IPS-18a (cell line): ENCODE measurements at regions not wholly inside any gene's neighbourhood (a gene's known extent, or its start where the extent isn't known, plus 50 kb on each side); places are given as distances from the start of the nearest gene placed in this dataset.

Experiments used
- H3K27ac ChIP-seq: one replicate; pipeline ENCODE4 v1.5.1; 2013; ENCODE audit warnings: low read length
- H3K27me3 ChIP-seq: one replicate; pipeline ENCODE4 v1.6.1; 2013; ENCODE audit warnings: mild to moderate bottlenecking, low read length; ENCODE audit not compliant: control insufficient read depth, insufficient read depth
- H3K36me3 ChIP-seq: one replicate; pipeline ENCODE4 v1.6.1; 2013; ENCODE audit warnings: low read depth, low read length; ENCODE audit not compliant: control insufficient read depth
- H3K4me1 ChIP-seq: one replicate; pipeline ENCODE4 v1.6.1; 2013; ENCODE audit warnings: low read depth, low read length; ENCODE audit not compliant: control insufficient read depth
- H3K4me3 ChIP-seq: one replicate; pipeline ENCODE4 v1.5.1; 2013; ENCODE audit warnings: low read length
- H3K9ac ChIP-seq: one replicate; pipeline ENCODE4 v1.6.1; 2013; ENCODE audit warnings: mild to moderate bottlenecking, low read length, moderate library complexity
- H3K9me3 ChIP-seq: one replicate; pipeline ENCODE4 v1.6.1; 2013; ENCODE audit warnings: low read depth, low read length; ENCODE audit not compliant: control insufficient read depth

DNA sequence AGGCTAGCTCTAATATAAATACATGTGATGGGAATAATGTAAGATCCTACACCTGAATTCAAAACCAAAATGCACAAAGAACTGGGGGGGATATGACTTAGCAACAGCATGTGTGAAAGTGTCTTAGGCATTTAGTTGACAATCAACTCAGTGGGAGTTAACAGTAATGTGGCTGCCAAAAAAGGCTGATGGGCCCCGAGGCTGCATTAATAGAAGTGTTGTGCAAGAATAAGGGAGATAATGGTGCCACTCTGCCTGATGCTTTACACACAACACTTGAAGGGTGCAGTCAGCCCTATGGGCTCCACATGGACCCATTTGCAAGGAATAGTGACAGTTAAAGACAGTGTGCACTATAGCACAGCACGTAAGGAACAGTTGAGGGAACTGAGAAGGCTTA lies 649.4 kb upstream of the ZEB2 start:
- Histone ChIP-seq H3K4me1 (no peaks in the 10 kb centered on the region), H3K27me3 (no peaks in the 10 kb centered on the region), H3K36me3 (no peaks in the 10 kb centered on the region), H3K4me3 (no peak overlapping the region), H3K27ac (no peak overlapping the region), H3K9ac (no peak overlapping the region), H3K9me3 (no peaks in the 10 kb centered on the region)

DNA sequence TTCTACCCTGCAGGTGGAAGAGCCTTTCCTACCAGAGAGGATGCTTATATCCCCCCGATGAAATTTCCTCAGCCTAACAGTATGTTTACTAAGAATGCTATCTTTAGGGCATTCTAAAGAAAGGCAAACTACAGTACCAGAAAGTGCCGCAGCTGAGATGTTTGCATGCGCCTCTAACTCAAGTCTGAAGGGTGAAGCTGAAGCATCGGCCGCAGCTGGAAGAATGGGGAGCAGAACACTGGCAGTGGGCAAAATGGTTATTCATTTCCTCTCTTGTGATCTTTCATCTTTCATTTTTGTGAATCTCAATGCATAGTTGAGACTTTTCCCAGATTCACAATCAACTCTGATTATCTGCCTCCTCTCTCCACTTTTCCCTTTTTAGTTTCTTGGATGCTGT lies 648.2 kb upstream of the ZEB2 start:
- no peak overlapping the region for H3K9ac ChIP-seq
- no peaks in the 10 kb centered on the region for H3K27me3 ChIP-seq

DNA sequence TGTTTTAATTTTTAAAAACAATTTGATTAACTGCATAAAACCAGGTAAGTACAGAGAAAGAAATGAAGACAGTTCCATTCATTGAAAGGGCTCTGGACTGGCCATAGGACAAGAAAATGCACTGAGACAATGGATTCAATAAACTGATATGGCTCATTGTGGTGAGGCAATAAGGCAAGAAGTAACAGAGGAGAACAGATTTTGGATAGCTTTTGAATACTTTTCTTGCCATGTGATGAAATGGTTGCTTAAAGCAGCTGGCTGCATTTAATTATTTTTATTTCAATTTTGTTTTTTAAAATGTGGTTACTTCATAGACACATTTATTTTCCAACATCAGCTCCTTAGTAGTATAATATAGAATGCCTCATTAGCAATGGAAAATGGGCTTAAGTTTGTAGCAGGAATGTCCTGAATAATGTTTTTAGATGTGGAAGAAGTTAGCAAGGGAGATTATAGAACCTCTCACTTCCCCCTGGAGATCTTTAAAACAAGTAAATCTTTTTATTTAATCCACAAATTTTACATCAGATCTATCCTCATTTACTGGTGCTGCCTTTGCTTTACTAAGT lies 646.9 kb upstream of the ZEB2 start:
- Histone ChIP-seq H3K27ac (no peak overlapping the region), H3K27me3 (no peaks in the 10 kb centered on the region), H3K4me3 (no peak overlapping the region), H3K9me3 (no peaks in the 10 kb centered on the region), H3K4me1 (no peaks in the 10 kb centered on the region), H3K9ac (no peak overlapping the region), H3K36me3 (no peaks in the 10 kb centered on the region)

More for the DNA sequence above, 648.2 kb upstream of the ZEB2 start:
- no peak overlapping the region for H3K4me3 ChIP-seq
- no peaks in the 10 kb centered on the region for H3K9me3 ChIP-seq
- no peak overlapping the region for H3K27ac ChIP-seq
- H3K4me1 ChIP-seq: no peaks in the 10 kb centered on the region
- no peaks in the 10 kb centered on the region for H3K36me3 ChIP-seq

DNA sequence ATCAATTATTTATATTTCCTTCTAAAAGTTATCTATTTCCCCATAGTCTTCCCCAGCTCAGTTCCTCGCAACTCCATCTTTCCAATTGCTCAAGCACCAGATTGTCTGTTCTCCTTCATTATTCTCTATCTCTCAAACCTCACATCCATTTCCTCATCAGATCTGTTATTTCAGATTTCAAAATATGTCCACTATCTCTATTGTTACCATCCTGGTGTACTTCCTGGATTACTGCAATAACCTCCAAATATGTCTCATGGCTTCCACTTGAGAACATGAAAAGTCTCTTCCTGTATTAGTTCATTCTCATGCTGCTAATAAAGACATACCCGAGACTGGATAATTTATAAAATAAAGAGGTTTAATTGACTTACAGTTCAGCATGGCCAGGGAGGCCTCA lies 641.7 kb upstream of the ZEB2 start:
- no peak overlapping the region for H3K4me3 ChIP-seq
- no peak overlapping the region for H3K9ac ChIP-seq
- no peaks in the 10 kb centered on the region for H3K9me3 ChIP-seq
- no peaks in the 10 kb centered on the region for H3K4me1 ChIP-seq
- H3K27ac ChIP-seq: no peak overlapping the region
- no peaks in the 10 kb centered on the region for H3K27me3 ChIP-seq
- H3K36me3 ChIP-seq: no peaks in the 10 kb centered on the region

DNA sequence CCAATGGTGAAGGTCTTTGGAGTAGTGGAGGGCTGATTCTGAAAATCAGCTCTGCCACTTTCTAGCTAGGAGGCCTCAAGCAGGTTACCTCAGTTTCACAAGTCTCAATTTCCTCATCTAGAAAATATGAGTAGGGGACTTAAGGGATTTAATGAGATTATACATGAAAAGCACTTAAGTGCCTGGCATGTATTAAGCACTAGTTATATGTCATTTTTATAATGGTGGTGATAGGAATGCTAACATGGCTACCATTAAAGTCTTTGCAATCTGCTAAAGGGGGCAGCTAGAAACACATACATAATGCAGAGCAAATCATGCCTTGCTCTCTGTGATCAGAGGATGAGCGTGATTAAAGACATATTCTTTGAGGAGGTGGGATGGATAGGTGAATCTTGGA lies 640.9 kb upstream of the ZEB2 start:
- no peaks in the 10 kb centered on the region for H3K9me3 ChIP-seq
- H3K4me3 ChIP-seq: no peak overlapping the region
- no peaks in the 10 kb centered on the region for H3K4me1 ChIP-seq
- H3K27ac ChIP-seq: no peak overlapping the region
- no peaks in the 10 kb centered on the region for H3K27me3 ChIP-seq
- H3K36me3 ChIP-seq: no peaks in the 10 kb centered on the region
- H3K9ac ChIP-seq: no peak overlapping the region

DNA sequence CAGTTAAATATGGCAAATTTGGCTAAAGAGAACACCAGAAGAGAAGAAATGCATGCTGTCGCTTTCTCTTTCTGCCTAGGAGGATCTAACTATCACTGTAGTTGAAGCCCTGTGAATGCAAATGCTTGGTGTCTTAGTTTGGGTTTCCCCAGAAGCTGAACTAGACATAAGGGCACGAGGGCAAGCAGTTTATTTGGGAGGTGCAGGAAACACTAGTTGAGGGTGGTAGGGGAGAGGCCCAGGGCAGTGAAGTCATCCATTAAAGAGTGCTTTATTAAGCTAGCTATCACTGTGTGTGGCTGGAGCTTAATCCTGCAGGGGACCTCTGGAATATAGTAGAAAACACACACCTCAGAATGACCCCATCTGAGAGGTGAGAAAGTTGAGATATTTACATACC lies 639.8 kb upstream of the ZEB2 start:
- Histone ChIP-seq H3K27me3 (no peaks in the 10 kb centered on the region), H3K9ac (no peak overlapping the region), H3K4me3 (no peak overlapping the region), H3K9me3 (no peaks in the 10 kb centered on the region), H3K36me3 (no peaks in the 10 kb centered on the region), H3K27ac (no peak overlapping the region), H3K4me1 (no peaks in the 10 kb centered on the region)

DNA sequence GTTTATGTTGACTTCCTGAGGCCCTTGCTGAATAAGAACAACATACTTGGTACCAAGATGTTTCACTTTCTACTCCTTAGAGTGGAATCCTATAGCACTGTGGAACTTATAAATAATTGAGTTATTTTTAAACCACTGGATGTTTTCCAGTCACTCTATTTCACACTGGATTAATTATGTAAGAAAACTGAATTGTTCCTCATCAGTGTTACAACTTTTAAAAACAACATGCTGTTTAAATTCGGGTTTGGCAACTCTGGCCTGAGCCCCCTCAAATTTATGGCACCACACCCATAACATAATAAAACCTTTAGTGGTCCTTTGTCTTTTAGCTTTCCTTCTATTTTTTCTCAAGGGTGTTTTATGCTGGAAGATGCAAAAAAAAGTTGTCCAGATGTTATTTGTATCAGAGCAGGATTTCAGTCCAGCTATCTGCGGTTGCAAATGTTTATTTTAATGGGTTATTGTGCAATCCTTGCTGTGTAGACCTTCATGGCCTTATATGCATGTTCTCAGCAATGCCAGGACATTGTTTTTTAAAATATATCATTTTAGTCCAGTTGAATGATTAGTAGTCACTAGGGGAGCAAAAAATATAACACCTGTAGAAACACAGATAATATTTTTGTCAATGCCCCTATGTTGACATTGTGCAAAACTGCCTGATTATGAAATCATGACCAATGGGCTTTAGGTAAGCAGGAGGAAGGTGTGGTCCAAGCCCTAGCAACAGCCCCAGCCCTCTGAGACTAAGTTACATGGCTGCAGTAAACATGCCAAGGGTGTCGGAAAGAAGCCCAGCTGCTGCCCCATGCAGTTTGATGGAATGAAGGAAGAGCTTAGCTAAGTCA lies 638.0 kb upstream of the ZEB2 start:
- H3K27ac ChIP-seq: no peak overlapping the region

DNA sequence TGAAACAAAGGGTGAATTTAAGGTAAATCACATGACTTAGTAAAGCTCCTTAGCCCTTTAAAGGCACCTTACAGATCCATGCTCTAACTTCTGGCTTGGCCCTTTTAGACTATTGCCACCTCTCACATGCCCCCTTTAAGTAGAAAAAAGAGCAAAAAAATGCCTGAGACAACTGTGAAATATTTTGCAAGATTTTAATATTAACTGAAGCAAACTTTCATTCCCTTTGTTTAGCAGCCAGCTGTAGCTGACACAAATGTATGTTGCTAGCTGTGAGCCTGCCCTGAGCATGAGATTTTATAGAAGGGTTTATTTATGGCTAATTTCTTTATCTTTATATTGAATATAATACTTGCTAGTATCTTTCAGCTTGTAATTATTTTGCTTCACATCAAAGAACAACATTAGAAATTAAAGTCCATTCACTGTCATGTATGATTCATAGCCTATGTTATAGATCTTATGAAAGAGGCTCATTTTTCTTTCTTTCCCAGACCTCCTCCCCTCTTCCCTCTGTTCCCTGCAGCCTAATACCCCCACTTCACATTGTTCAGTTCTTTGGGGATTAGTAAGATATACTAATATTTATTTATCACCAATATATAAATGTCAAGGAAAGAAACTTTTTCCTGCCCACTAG lies 637.2 kb upstream of the ZEB2 start:
- no peaks in the 10 kb centered on the region for H3K4me1 ChIP-seq
- H3K4me3 ChIP-seq: no peak overlapping the region
- H3K27me3 ChIP-seq: no peaks in the 10 kb centered on the region
- no peak overlapping the region for H3K9ac ChIP-seq
- H3K9me3 ChIP-seq: no peaks in the 10 kb centered on the region
- no peaks in the 10 kb centered on the region for H3K36me3 ChIP-seq
- H3K27ac ChIP-seq: no peak overlapping the region

More for the DNA sequence above, 638.0 kb upstream of the ZEB2 start:
- Histone ChIP-seq H3K4me1 (no peaks in the 10 kb centered on the region), H3K9ac (no peak overlapping the region), H3K27me3 (no peaks in the 10 kb centered on the region), H3K9me3 (no peaks in the 10 kb centered on the region), H3K36me3 (no peaks in the 10 kb centered on the region), H3K4me3 (no peak overlapping the region)

DNA sequence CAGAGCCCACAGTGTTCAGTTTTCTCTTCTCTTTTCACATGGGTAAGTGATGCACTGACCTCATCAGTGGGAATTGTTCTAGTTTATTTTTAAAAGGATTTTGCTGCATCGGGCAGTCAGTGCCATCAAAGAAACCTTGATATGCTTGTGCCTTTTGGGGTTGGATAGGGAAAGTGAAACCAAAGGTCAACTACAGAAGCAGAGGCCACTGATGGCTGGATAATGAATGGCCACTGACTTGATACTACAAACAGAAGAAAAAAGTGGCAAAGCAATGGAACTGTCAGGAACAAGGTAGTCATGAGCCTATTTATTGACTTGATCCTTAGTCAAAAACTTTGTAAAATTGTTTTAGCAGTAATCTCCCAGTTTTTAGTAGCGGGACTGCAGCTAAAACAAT lies 636.3 kb upstream of the ZEB2 start:
- no peak overlapping the region for H3K4me3 ChIP-seq

DNA sequence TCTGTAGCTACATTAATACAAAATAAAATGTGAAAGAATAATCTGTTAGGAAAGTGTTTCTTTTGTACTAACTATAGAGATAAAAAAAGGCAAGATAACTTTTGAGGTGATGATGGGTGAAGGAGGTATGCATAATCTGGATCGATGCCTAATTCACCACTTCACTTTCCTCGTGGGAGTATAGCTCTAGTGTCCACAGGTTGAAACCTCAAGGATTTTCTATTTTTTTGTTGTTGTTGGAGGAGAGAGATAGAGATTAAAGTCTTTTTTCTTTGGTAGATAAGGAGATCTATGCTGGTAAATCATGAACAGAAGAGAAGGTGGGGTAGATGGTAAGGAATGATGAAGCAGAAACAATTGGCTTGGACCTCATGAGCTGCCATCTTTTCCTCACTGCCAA lies 635.3 kb upstream of the ZEB2 start:
- Histone ChIP-seq H3K27ac (no peak overlapping the region), H3K27me3 (no peaks in the 10 kb centered on the region), H3K4me3 (no peak overlapping the region), H3K36me3 (no peaks in the 10 kb centered on the region), H3K4me1 (no peaks in the 10 kb centered on the region), H3K9ac (no peak overlapping the region), H3K9me3 (no peaks in the 10 kb centered on the region)

More for the DNA sequence above, 636.3 kb upstream of the ZEB2 start:
- Histone ChIP-seq H3K27ac (no peak overlapping the region), H3K36me3 (no peaks in the 10 kb centered on the region), H3K9ac (no peak overlapping the region), H3K9me3 (no peaks in the 10 kb centered on the region), H3K27me3 (no peaks in the 10 kb centered on the region), H3K4me1 (no peaks in the 10 kb centered on the region)

DNA sequence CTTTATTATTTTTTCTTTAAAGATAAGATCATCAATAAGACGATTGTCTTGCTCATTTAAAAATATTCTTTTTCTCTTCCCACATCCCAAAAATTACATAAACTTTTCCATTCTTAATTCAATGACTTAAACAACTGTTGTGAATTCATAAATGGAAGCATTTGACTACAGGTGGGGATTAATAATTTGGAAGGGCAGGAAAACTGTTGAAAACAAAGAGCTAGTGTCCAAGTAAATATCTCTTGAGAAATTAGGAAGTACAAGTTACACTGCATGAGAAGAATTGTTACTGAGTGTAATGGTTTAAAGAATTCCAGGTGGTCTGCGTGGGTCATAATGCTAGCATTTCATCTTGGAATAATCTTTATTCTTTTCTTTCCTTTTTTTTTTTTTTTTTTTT lies 634.8 kb upstream of the ZEB2 start:
- Histone ChIP-seq H3K4me3 (no peak overlapping the region), H3K27me3 (no peaks in the 10 kb centered on the region)

More for the DNA sequence above, 634.8 kb upstream of the ZEB2 start:
- Histone ChIP-seq H3K9me3 (no peaks in the 10 kb centered on the region), H3K36me3 (no peaks in the 10 kb centered on the region), H3K4me1 (no peaks in the 10 kb centered on the region), H3K27ac (no peak overlapping the region), H3K9ac (no peak overlapping the region)
